SU-DHL-6 (cell line): ENCODE measurements at regions not wholly inside any gene's neighbourhood (a gene's known extent, or its start where the extent isn't known, plus 50 kb on each side); places are given as distances from the start of the nearest gene placed in this dataset.
"Not testable (repeated sequence)": the region's sequence is repeated elsewhere in the genome, so short reads cannot be mapped to it uniquely, and the experiment has no call there.

ENCODE experiments used
- H2AFZ ChIP-seq: fragments of 200-600 bp; sonication (generic); 2 replicates; pipeline ENCODE4 v1.6.1; 2014; ENCODE audit warnings: low read depth, mild to moderate bottlenecking, moderate library complexity, mixed read lengths, antibody characterized with exemption, low read length; ENCODE audit not compliant: severe bottlenecking
- H3F3A ChIP-seq: fragments of 200-600 bp; shearing (Covaris generic); 2 replicates; pipeline ENCODE4 v1.6.0; 2016; ENCODE audit warnings: antibody characterized with exemption, mild to moderate bottlenecking; ENCODE audit not compliant: insufficient read depth
- H3K27ac ChIP-seq: fragments of 200-600 bp; sonication (generic); 2 replicates; pipeline ENCODE4 v1.5.1; 2016; ENCODE audit warnings: low read depth, mild to moderate bottlenecking, low read length, moderate library complexity, mixed read lengths
- H3K27me3 ChIP-seq: fragments of 200-600 bp; sonication (generic), shearing (Covaris generic); 2 replicates; pipeline ENCODE4 v1.6.0; 2014; ENCODE audit warnings: mild to moderate bottlenecking, low read length
- H3K36me3 ChIP-seq: fragments of 200-600 bp; sonication (generic); 2 replicates; pipeline ENCODE4 v1.6.1; 2014; ENCODE audit warnings: mild to moderate bottlenecking, low read length, mixed read lengths
- H3K4me2 ChIP-seq: fragments of 300-600, 200-600 bp; shearing (Covaris generic), sonication (generic); 2 replicates; pipeline ENCODE4 v1.6.0; 2014; ENCODE audit warnings: low read length, low read depth, mild to moderate bottlenecking; ENCODE audit not compliant: poor library complexity, severe bottlenecking
- H3K4me3 ChIP-seq: fragments of 200-600 bp; sonication (generic); 2 replicates; pipeline ENCODE4 v1.5.1; 2014; ENCODE audit warnings: antibody characterized with exemption, low read length, mild to moderate bottlenecking, mixed read lengths; ENCODE audit not compliant: insufficient read depth, poor library complexity, severe bottlenecking
- H3K79me2 ChIP-seq: fragments of 200-600 bp; sonication (generic); 2 replicates; pipeline ENCODE4 v1.6.1; 2014; ENCODE audit warnings: mild to moderate bottlenecking, low read length, moderate library complexity; ENCODE audit not compliant: insufficient read depth
- H3K9ac ChIP-seq: fragments of 200-600 bp; sonication (generic); 2 replicates; pipeline ENCODE4 v1.7.0; 2014; ENCODE audit warnings: mild to moderate bottlenecking, low read length
- H3K9me2 ChIP-seq: fragments of 200-600 bp; sonication (generic); replicated peaks from 2 replicates; pipeline ENCODE4 v1.6.1; 2014; ENCODE audit warnings: low read length; ENCODE audit not compliant: insufficient read depth
- H3K9me3 ChIP-seq: fragments of 200-600 bp; sonication (generic); 2 replicates; pipeline ENCODE4 v1.6.1; 2014; ENCODE audit warnings: low read length, mixed read lengths; ENCODE audit not compliant: insufficient read depth
- H4K20me1 ChIP-seq: fragments of 200-600 bp; sonication (generic); 2 replicates; pipeline ENCODE4 v1.6.1; 2014; ENCODE audit warnings: low read depth, mild to moderate bottlenecking, antibody characterized with exemption, low read length, moderate library complexity, mixed read lengths
- CTCF ChIP-seq: fragments of 200-600 bp; sonication (generic); IDR thresholded peaks from one replicate; pipeline ENCODE4 v1.5.1; 2017; ENCODE audit warnings: antibody characterized with exemption, mild to moderate bottlenecking, low read length, moderate library complexity; ENCODE audit not compliant: insufficient read depth, poor library complexity, severe bottlenecking
- EZH2phosphoT487 ChIP-seq: fragments of 200-600 bp; sonication (generic), shearing (Covaris generic); conservative IDR thresholded peaks from 2 replicates; pipeline ENCODE4 v1.6.1; 2018; ENCODE audit warnings: mild to moderate bottlenecking, antibody characterized with exemption, low read length, moderate library complexity, mixed read lengths

GRCh38 chr3:118675305-118675704, 359.3 kb downstream of the IGSF11 start:
- H3K9me2 ChIP-seq, result no peaks in the 10 kb centered on the region
- H3K27ac ChIP-seq, result no peak overlapping the region
- no peaks in the 10 kb centered on the region for H3F3A ChIP-seq
- no peak overlapping the region for H3K4me2 ChIP-seq
- no peaks in the 10 kb centered on the region for H4K20me1 ChIP-seq
- H3K4me3 ChIP-seq, result no peak overlapping the region
- no peaks in the 10 kb centered on the region for H3K27me3 ChIP-seq
- H3K9ac ChIP-seq, result no peak overlapping the region
- TF ChIP-seq EZH2phosphoT487 (no peak), CTCF (no peak)
- no peaks in the 10 kb centered on the region for H3K36me3 ChIP-seq
- H3K9me3 ChIP-seq, result no peaks in the 10 kb centered on the region
- H2AFZ ChIP-seq, result no peak overlapping the region
- H3K79me2 ChIP-seq, result no peaks in the 10 kb centered on the region

GRCh38 chr3:118678663-118679062, 356.0 kb downstream of the IGSF11 start:
- H3K36me3 ChIP-seq, H3K9ac ChIP-seq, H3K9me2 ChIP-seq, H3K4me3 ChIP-seq, H4K20me1 ChIP-seq, H3K27ac ChIP-seq, H3K4me2 ChIP-seq, H3K79me2 ChIP-seq, H2AFZ ChIP-seq, H3K27me3 ChIP-seq, H3K9me3 ChIP-seq, H3F3A ChIP-seq: not testable (repeated sequence)

GRCh38 chr3:118682921-118683320, 351.7 kb downstream of the IGSF11 start:
- H2AFZ ChIP-seq, result no peak overlapping the region
- H3K4me2 ChIP-seq, result no peak overlapping the region
- H3K27me3 ChIP-seq, result no peaks in the 10 kb centered on the region
- no peak overlapping the region for H3K4me3 ChIP-seq
- no peaks in the 10 kb centered on the region for H3K36me3 ChIP-seq
- H4K20me1 ChIP-seq, result no peaks in the 10 kb centered on the region
- H3K9me3 ChIP-seq, result no peaks in the 10 kb centered on the region
- no peak overlapping the region for H3K9ac ChIP-seq
- H3K9me2 ChIP-seq, result no peaks in the 10 kb centered on the region
- no peak overlapping the region for H3K27ac ChIP-seq
- H3K79me2 ChIP-seq, result no peaks in the 10 kb centered on the region
- no peaks in the 10 kb centered on the region for H3F3A ChIP-seq
- TF ChIP-seq EZH2phosphoT487 (no peak), CTCF (no peak)

GRCh38 chr3:118683636-118684035, 351.0 kb downstream of the IGSF11 start:
- no peaks in the 10 kb centered on the region for H3K79me2 ChIP-seq
- no peaks in the 10 kb centered on the region for H3K27me3 ChIP-seq
- H3K9me2 ChIP-seq, result no peaks in the 10 kb centered on the region
- H3K36me3 ChIP-seq, result no peaks in the 10 kb centered on the region
- no peak overlapping the region for H3K9ac ChIP-seq
- no peaks in the 10 kb centered on the region for H3K9me3 ChIP-seq
- H3K27ac ChIP-seq, result no peak overlapping the region
- H4K20me1 ChIP-seq, result no peaks in the 10 kb centered on the region
- H3K4me3 ChIP-seq, result no peak overlapping the region
- no peak overlapping the region for H3K4me2 ChIP-seq
- H3F3A ChIP-seq, result no peaks in the 10 kb centered on the region
- H2AFZ ChIP-seq, result no peak overlapping the region
- TF ChIP-seq CTCF (no peak), EZH2phosphoT487 (no peak)
